ENCODE measurements at regions not wholly inside any gene's neighbourhood (a gene's known extent, or its start where the extent isn't known, plus 50 kb on each side); places are given as distances from the start of the nearest gene placed in this dataset.

DNA sequence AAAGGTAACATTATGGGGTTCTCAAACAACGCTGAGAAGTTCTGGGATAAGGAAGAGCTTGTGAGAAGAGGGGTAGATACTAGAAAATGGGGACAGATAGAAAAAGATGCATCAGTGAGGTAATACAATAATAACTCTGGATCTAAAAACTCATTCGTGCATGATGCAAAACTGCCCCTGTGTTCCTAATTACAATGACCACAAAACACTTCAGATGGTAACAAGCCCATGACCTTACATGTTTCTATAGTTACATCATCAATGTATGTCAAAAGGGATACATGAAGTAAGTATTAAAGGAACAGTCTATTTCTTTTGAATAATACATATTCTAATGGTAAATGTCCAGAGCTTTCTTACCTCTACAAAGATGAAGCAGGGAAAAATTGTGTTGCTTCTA is 110.6 kb upstream of the PLPPR5 start:
- no peak overlapping the region for H3K27ac ChIP-seq
- no peaks in the 10 kb centered on the region for H3K36me3 ChIP-seq
- DNase-seq = no peak
- H3K27me3 ChIP-seq = no peaks in the 10 kb centered on the region
- TF ChIP-seq, protein P1, sequence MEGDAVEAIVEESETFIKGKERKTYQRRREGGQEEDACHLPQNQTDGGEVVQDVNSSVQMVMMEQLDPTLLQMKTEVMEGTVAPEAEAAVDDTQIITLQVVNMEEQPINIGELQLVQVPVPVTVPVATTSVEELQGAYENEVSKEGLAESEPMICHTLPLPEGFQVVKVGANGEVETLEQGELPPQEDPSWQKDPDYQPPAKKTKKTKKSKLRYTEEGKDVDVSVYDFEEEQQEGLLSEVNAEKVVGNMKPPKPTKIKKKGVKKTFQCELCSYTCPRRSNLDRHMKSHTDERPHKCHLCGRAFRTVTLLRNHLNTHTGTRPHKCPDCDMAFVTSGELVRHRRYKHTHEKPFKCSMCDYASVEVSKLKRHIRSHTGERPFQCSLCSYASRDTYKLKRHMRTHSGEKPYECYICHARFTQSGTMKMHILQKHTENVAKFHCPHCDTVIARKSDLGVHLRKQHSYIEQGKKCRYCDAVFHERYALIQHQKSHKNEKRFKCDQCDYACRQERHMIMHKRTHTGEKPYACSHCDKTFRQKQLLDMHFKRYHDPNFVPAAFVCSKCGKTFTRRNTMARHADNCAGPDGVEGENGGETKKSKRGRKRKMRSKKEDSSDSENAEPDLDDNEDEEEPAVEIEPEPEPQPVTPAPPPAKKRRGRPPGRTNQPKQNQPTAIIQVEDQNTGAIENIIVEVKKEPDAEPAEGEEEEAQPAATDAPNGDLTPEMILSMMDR (IDR thresholded peaks at IDR 0.05) = no peak
- no peak for TF ChIP-seq POLR2A (IDR thresholded peaks at IDR 0.05)
- 63 to 67% methylated on average over 2 of the region's 2 CpGs for WGBS, 2 donors
- H3K4me1 ChIP-seq = no peaks in the 10 kb centered on the region
- no peaks in the 10 kb centered on the region for H3K9me3 ChIP-seq
- H3K4me3 ChIP-seq = no peak overlapping the region
- intact Hi-C loops (cut with DNase I) = no loop called here

DNA sequence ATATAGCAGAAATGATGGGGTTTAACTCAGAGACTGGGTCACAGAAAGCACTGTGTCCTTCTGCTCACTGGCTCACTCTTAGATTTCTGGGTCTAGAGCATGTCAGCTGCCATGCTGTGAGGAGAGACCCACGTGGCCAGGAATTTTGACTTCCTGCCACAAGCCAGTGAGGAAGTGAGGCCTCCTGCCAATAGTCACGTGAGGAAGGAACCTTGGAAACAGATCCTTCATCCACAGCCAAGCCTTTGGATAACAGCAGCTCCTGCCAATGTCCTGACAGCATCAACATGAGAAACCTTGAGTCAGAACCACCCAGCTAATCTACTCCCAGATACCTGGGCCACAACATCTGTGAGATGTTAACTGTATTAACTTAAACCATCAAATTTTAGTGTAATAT is 114.5 kb upstream of the PLPPR5 start:
- DNase-seq = no peak
- H3K4me1 ChIP-seq = no peaks in the 10 kb centered on the region
- no peak overlapping the region for H3K4me3 ChIP-seq
- no peak for TF ChIP-seq POLR2A (IDR thresholded peaks at IDR 0.05)
- TF ChIP-seq, protein P1 (IDR thresholded peaks at IDR 0.05) = no peak
- H3K36me3 ChIP-seq = no peaks in the 10 kb centered on the region
- intact Hi-C loops (cut with DNase I) = no loop called here
- WGBS, 2 donors = 0% methylated on average over 1 of the region's 2 CpGs; no CpG with 5 or more reads in 1 of the 2 donors
- H3K27me3 ChIP-seq = no peaks in the 10 kb centered on the region
- H3K9me3 ChIP-seq = no peaks in the 10 kb centered on the region
- no peak overlapping the region for H3K27ac ChIP-seq

- no peak overlapping the region for H3K27ac ChIP-seq
- peaks cover 0 to 5% (median 0%) of the 10 kb centered on the region in 3 donors for H3K9me3 ChIP-seq
- no peak overlapping the region for H3K4me3 ChIP-seq
- TF ChIP-seq POLR2A (IDR thresholded peaks at IDR 0.05) = no peak
- TF ChIP-seq, protein P1 (IDR thresholded peaks at IDR 0.05) = no peak
- no peaks in the 10 kb centered on the region for H3K4me1 ChIP-seq
- no peak for DNase-seq
- 40 to 59% methylated on average over 4 of the region's 4 CpGs for WGBS, 2 donors
- H3K27me3 ChIP-seq = no peaks in the 10 kb centered on the region
- no peaks in the 10 kb centered on the region for H3K36me3 ChIP-seq
- intact Hi-C loops (cut with DNase I) = no loop called here
Observed at GRCh38 chr1:99122039-99122438, 117.4 kb upstream of the PLPPR5 start.

DNA sequence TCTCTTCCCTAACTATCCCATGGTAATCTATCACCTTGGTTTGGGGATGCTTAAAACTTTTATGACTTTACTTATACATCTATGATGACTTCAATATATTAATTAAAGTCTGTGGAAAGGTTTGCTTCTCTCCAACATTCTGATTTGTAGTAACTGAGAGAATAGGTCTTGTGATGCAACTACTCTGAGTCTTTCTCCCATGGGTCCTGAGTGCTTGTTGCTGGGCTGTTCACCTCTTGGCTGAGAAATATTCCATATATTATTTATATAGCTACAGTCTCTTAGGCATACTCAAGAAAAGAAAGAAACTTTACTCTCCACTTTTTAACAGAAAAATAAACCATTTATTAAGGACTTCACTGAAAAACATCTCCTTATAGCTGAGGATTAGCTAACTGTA is 119.3 kb upstream of the PLPPR5 start:
- no peak for TF ChIP-seq POLR2A (IDR thresholded peaks at IDR 0.05)
- TF ChIP-seq, protein P1 (IDR thresholded peaks at IDR 0.05) = no peak
- H3K4me3 ChIP-seq = no peak overlapping the region
- H3K27ac ChIP-seq = no peak overlapping the region
- H3K36me3 ChIP-seq = no peaks in the 10 kb centered on the region
- H3K9me3 ChIP-seq = peaks cover 0 to 5% (median 0%) of the 10 kb centered on the region in 3 donors
- intact Hi-C loops (cut with DNase I) = no loop called here
- no peaks in the 10 kb centered on the region for H3K27me3 ChIP-seq
- no peaks in the 10 kb centered on the region for H3K4me1 ChIP-seq
- DNase-seq = no peak

- Histone ChIP-seq H3K27me3 (no peaks in the 10 kb centered on the region), H3K4me1 (no peaks in the 10 kb centered on the region), H3K4me3 (no peak overlapping the region), H3K9me3 (peaks cover 0 to 5% (median 0%) of the 10 kb centered on the region in 3 donors), H3K27ac (no peak overlapping the region), H3K36me3 (no peaks in the 10 kb centered on the region)
- intact Hi-C loops (cut with DNase I) = no loop called here
- TF ChIP-seq, protein P1 (IDR thresholded peaks at IDR 0.05) = no peak
- no peak for TF ChIP-seq POLR2A (IDR thresholded peaks at IDR 0.05)
- no peak for DNase-seq
Observed at GRCh38 chr1:99131546-99131945, 126.9 kb upstream of the PLPPR5 start.

Data from esophagus squamous epithelium (tissue), 5 donors.